Adipocyte (in vitro differentiated cells): ENCODE measurements at regions not wholly inside any gene's neighbourhood (a gene's known extent, or its start where the extent isn't known, plus 50 kb on each side); places are given as distances from the start of the nearest gene placed in this dataset.
"Not testable (repeated sequence)": the region's sequence is repeated elsewhere in the genome, so short reads cannot be mapped to it uniquely, and the experiment has no call there.

ENCODE experiments used
- DNase-seq: peaks from one replicate; pipeline ENCODE4 v3.0.0-alpha.2; 2015; ENCODE audit warnings: low read depth
- H3K27me3 ChIP-seq: replicated peaks from 2 replicates; pipeline ENCODE4 v1.7.0; 2013; ENCODE audit warnings: mild to moderate bottlenecking, low read length, moderate library complexity; ENCODE audit not compliant: control insufficient read depth, insufficient read depth
- H3K36me3 ChIP-seq: 2 replicates; pipeline ENCODE4 v1.7.0; 2013; ENCODE audit warnings: low read length, mild to moderate bottlenecking, moderate library complexity; ENCODE audit not compliant: control insufficient read depth, insufficient read depth, severe bottlenecking
- H3K4me1 ChIP-seq: 2 replicates; pipeline ENCODE4 v1.7.0; 2013; ENCODE audit warnings: mild to moderate bottlenecking, low read length, moderate library complexity; ENCODE audit not compliant: control insufficient read depth, insufficient read depth
- H3K4me3 ChIP-seq: 2 replicates; pipeline ENCODE4 v1.7.0; 2013; ENCODE audit warnings: mild to moderate bottlenecking, low read length, moderate library complexity
- H3K9ac ChIP-seq: 2 replicates; pipeline ENCODE4 v1.7.0; 2013; ENCODE audit warnings: mild to moderate bottlenecking, low read length, moderate library complexity
- H3K9me3 ChIP-seq: 2 replicates; pipeline ENCODE4 v1.7.0; 2013; ENCODE audit warnings: mild to moderate bottlenecking, low read length, moderate library complexity; ENCODE audit not compliant: control insufficient read depth

- H3K4me3 ChIP-seq, DNase-seq, H3K27me3 ChIP-seq, H3K4me1 ChIP-seq, H3K9ac ChIP-seq, H3K9me3 ChIP-seq, H3K36me3 ChIP-seq: not testable (repeated sequence)
These were observed 348.3 kb upstream of the CD180 start for GRCh38 chr5:67544942-67545341.

GRCh38 chr5:67543720-67544270 is 347.2 kb upstream of the CD180 start:
- Histone ChIP-seq H3K36me3 (no peaks in the 10 kb centered on the region), H3K4me3 (no peak overlapping the region), H3K9me3 (no peaks in the 10 kb centered on the region), H3K27me3 (no peaks in the 10 kb centered on the region), H3K9ac (no peak overlapping the region), H3K4me1 (no peaks in the 10 kb centered on the region)
- DNase-seq = no peak

DNA sequence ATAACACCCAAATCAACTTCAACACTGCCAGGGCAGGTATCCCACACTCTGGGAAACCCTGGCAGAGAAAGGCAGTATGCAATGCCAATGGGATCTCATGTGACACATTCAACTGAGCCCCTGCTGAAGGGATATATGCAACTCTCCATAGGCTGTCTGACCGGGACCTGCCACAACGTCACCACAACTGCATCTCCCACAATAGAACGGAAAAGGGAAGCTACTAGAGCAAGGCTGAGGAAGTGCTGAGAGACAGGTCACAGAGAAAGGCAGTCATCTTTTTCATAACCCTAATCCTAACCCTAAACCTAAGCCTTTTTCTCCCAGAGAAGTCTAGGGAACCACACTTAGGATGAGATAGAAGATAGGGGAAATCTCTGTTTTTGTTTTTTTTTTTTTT is 345.9 kb upstream of the CD180 start:
- peaks cover 3% of the 10 kb centered on the region for H3K4me1 ChIP-seq
- no peaks in the 10 kb centered on the region for H3K27me3 ChIP-seq
- no peak overlapping the region for H3K4me3 ChIP-seq
- no peak overlapping the region for H3K9ac ChIP-seq
- H3K9me3 ChIP-seq = no peaks in the 10 kb centered on the region
- no peak for DNase-seq
- no peaks in the 10 kb centered on the region for H3K36me3 ChIP-seq

- Histone ChIP-seq H3K27me3 (no peaks in the 10 kb centered on the region), H3K36me3 (no peaks in the 10 kb centered on the region), H3K4me1 (peaks cover 4% of the 10 kb centered on the region), H3K4me3 (no peak overlapping the region), H3K9ac (no peak overlapping the region), H3K9me3 (no peaks in the 10 kb centered on the region)
- DNase-seq = no peak
These were observed 345.3 kb upstream of the CD180 start for GRCh38 chr5:67541875-67542274.

DNA sequence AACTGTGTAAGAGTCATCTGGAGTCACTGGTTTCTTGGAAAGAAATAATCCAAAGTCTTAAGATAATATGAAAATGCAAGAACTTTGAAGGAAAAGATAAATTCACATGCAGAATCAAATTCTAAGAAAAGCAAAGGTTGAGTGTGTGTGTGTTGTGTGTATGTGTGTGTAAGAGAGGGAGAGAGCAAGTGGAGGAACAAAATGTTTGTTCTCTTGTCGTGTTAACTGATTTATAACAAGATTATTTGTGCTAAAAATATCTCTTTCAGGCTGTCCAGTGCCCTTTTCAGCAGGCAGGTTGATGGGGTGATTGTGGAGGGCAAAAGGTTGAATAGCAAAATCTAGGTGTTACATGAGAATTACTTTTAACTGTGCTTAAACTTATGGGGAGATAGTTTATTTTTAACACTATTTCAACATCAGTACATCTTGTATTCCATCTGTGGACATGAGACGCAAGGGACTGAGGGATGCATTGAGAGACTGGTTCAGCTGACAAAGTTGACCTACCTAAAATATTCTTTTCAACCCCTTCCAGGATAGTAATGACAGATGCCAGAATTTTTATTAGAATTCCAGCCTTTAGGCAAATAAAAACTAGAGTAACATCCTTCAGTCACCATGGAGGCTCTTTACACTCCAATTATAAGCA is 342.4 kb upstream of the CD180 start:
- H3K9me3 ChIP-seq = no peaks in the 10 kb centered on the region
- peaks cover 6% of the 10 kb centered on the region for H3K4me1 ChIP-seq
- no peak for DNase-seq
- no peak overlapping the region for H3K4me3 ChIP-seq
- no peak overlapping the region for H3K9ac ChIP-seq
- no peaks in the 10 kb centered on the region for H3K27me3 ChIP-seq
- no peaks in the 10 kb centered on the region for H3K36me3 ChIP-seq

- Histone ChIP-seq H3K9ac (peak overlapping the region; percentile 14), H3K4me3 (peak overlapping the region; percentile 68), H3K9me3 (no peaks in the 10 kb centered on the region), H3K27me3 (no peaks in the 10 kb centered on the region), H3K36me3 (no peaks in the 10 kb centered on the region), H3K4me1 (peaks cover 6% of the 10 kb centered on the region)
- DNase-seq = peak; percentile 50
These were observed 341.0 kb upstream of the CD180 start for GRCh38 chr5:67537439-67538148.

- Histone ChIP-seq H3K4me1 (peaks cover 6% of the 10 kb centered on the region), H3K9me3 (no peaks in the 10 kb centered on the region), H3K9ac (no peak overlapping the region), H3K36me3 (no peaks in the 10 kb centered on the region), H3K27me3 (no peaks in the 10 kb centered on the region), H3K4me3 (peak overlapping the region; percentile 68)
- peak; percentile 15 for DNase-seq
These were observed 340.3 kb upstream of the CD180 start for GRCh38 chr5:67536866-67537265.

DNA sequence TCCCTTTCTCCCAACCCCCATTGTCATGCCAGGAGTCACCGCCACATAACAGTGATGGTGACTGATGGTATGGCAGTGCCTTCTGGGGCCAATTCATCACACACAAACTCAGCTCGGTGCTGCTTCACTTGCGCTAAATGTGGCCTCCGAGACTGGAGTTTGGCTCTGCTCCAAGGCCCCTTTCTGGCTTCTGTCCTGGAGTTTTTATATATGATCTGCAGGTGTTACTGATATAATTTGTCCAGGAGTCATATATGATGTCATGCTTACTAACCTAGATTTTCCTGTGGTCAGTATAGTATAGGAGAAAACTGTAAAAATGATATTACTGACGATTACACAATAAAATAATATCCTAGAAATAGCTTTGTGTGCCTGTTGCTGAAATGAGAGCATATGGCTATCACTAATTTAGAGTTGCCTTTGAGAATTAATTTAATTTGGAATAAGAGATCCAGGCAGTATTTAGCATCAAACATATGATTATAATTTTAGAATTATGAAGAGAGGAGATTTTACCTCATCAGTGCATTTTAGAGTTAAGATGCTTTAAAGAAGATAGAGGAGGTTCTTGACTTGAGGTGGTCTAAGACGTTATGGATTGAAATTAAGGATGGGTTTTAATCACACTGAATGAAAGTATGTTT is 334.1 kb upstream of the CD180 start:
- H3K4me1 ChIP-seq = no peaks in the 10 kb centered on the region
- peaks cover 7% of the 10 kb centered on the region for H3K9me3 ChIP-seq
- H3K36me3 ChIP-seq = no peaks in the 10 kb centered on the region
- no peak overlapping the region for H3K9ac ChIP-seq
- H3K4me3 ChIP-seq = no peak overlapping the region
- H3K27me3 ChIP-seq = no peaks in the 10 kb centered on the region
- DNase-seq = no peak

DNA sequence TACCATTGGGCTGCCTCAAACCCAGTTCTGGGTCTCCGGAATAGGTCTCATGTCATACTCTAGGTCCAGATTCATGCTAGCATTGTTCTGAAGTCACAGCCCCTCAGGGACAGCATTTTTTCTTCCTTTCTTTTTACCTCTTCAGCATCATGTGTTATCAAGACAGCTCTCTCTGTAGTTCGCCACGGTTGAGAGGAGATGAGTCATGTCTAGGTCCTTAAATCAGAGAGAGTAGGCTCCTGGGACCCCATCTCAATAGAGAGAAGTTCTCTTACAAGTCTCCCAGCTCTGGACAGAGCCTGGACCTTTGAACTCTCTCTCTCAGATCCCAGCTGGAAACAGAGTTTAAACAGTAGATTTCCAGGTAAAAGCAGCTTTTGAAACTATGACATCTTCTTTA is 332.4 kb upstream of the CD180 start:
- Histone ChIP-seq H3K27me3 (no peaks in the 10 kb centered on the region), H3K4me3 (no peak overlapping the region), H3K9ac (no peak overlapping the region), H3K36me3 (no peaks in the 10 kb centered on the region), H3K4me1 (no peaks in the 10 kb centered on the region), H3K9me3 (peaks cover 7% of the 10 kb centered on the region)
- DNase-seq = no peak

- Histone ChIP-seq H3K9me3 (peaks cover 7% of the 10 kb centered on the region), H3K4me1 (no peaks in the 10 kb centered on the region), H3K9ac (no peak overlapping the region), H3K27me3 (no peaks in the 10 kb centered on the region), H3K36me3 (no peaks in the 10 kb centered on the region), H3K4me3 (no peak overlapping the region)
- DNase-seq = no peak
These were observed 330.2 kb upstream of the CD180 start for GRCh38 chr5:67526793-67527192.

GRCh38 chr5:67520161-67520908 is 323.7 kb upstream of the CD180 start:
- no peak overlapping the region for H3K9ac ChIP-seq
- no peak for DNase-seq
- H3K27me3 ChIP-seq = no peaks in the 10 kb centered on the region
- no peaks in the 10 kb centered on the region for H3K36me3 ChIP-seq
- H3K4me1 ChIP-seq = peaks cover 13% of the 10 kb centered on the region
- H3K9me3 ChIP-seq = no peaks in the 10 kb centered on the region
- no peak overlapping the region for H3K4me3 ChIP-seq
